ENCODE measurements at regions not wholly inside any gene's neighbourhood (a gene's known extent, or its start where the extent isn't known, plus 50 kb on each side); places are given as distances from the start of the nearest gene placed in this dataset.
"Not testable (repeated sequence)": the region's sequence is repeated elsewhere in the genome, so short reads cannot be mapped to it uniquely, and the experiment has no call there.

- Histone ChIP-seq H3K27me3 (peaks cover 23% of the 10 kb centered on the region), H3K4me3 (no peak overlapping the region), H3K36me3 (no peaks in the 10 kb centered on the region), H3K4me2 (no peak overlapping the region), H3K9ac (no peak overlapping the region), H3K9me3 (ENCODE audit: low read depth) (no peaks in the 10 kb centered on the region), H4K20me1 (ENCODE audit: low read depth) (no peaks in the 10 kb centered on the region), H3K4me1 (peaks cover 11% of the 10 kb centered on the region), H3K79me2 (ENCODE audit: low read depth) (no peaks in the 10 kb centered on the region), H3F3A (ENCODE audit: low read depth) (peaks cover 15% of the 10 kb centered on the region), H2AFZ (replicated peaks) (no peak overlapping the region), H3K27ac (no peak overlapping the region)
- Mint-ChIP-seq H3K9me3 (peaks cover 9% of the 10 kb centered on the region), H3K4me1 (no peaks in the 10 kb centered on the region), H3K27ac (no peak overlapping the region), H3K36me3 (no peaks in the 10 kb centered on the region), H3K4me3 (no peak overlapping the region), H3K27me3 (ENCODE audit: insufficient read depth, low read depth) (peaks cover 2% of the 10 kb centered on the region)
- no peak for DNase-seq (ENCODE audit: low spot score)
- TF ChIP-seq CTCF (IDR thresholded peaks at IDR 0.05) (no peak), EZH2 (IDR thresholded peaks at IDR 0.05) (no peak), EZH2phosphoT487 (IDR thresholded peaks at IDR 0.05) (no peak)
Measured at GRCh38 chr10:65275296-65275695, 1650.5 kb upstream of the LRRTM3 start.

DNA sequence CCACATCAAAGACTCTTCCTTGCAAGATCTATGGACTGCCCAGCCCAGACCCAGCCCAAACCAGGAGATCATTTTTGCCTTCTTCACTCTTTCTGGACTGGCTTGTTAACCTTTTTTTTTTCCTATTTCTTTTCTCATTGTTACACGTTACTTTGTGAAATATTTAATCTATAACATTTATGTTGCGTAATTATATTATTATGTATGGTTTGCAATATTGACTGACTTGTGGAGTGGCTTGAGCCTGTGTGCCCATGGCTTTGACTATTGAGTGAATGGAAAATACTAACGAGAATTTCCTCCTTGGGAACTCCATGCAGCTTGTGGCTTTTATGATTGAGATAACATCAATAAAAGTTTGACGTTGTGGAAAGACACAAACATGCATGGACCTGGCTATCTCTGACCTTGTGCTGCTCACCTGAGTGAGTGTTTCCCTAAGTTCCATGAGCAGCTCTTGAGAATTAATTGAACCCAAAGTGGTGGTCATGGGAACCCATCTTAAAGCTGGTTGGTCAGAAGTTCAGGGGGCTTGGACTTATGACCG, 1641.3 kb upstream of the LRRTM3 start:
- Histone ChIP-seq H2AFZ (replicated peaks) (no peak overlapping the region), H3K4me1 (no peaks in the 10 kb centered on the region), H3K27me3 (no peaks in the 10 kb centered on the region), H3K9ac (no peak overlapping the region), H3K79me2 (ENCODE audit: low read depth) (no peaks in the 10 kb centered on the region), H4K20me1 (ENCODE audit: low read depth) (no peaks in the 10 kb centered on the region), H3F3A (ENCODE audit: low read depth) (no peaks in the 10 kb centered on the region), H3K4me3 (no peak overlapping the region), H3K4me2 (no peak overlapping the region), H3K36me3 (no peaks in the 10 kb centered on the region), H3K27ac (no peak overlapping the region), H3K9me3 (ENCODE audit: low read depth) (no peaks in the 10 kb centered on the region)
- DNase-seq (ENCODE audit: low spot score), result no peak
- Mint-ChIP-seq H3K27ac (no peak overlapping the region), H3K4me1 (peaks cover 12% of the 10 kb centered on the region), H3K27me3 (ENCODE audit: insufficient read depth, low read depth) (no peaks in the 10 kb centered on the region), H3K4me3 (no peak overlapping the region), H3K9me3 (peaks cover 2% of the 10 kb centered on the region), H3K36me3 (peaks cover 2% of the 10 kb centered on the region)
- TF ChIP-seq EZH2phosphoT487 (IDR thresholded peaks at IDR 0.05), result no peak
- no peak for TF ChIP-seq EZH2 (IDR thresholded peaks at IDR 0.05)
- TF ChIP-seq CTCF (IDR thresholded peaks at IDR 0.05), result no peak

DNA sequence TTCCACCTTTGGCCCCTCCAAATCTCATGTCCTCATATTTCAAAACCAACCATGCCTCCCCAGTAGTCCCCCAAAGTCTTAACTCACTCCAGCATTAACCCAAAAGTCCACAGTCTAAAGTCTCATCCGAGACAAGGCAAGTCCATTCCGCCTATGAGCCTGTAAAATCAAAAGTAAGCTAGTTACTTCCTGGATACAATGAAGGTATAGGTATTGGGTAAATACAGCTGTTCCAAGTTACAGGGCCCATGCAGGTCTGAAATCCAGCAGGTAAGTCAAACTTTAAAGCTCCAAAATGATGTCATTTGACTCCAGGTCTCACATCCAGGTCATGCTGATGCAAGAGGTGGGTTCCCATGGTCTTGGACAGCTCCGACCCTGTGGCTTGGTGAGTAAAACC, 1640.1 kb upstream of the LRRTM3 start:
- H3F3A ChIP-seq (ENCODE audit: low read depth); H3K4me3 Mint-ChIP-seq; H3K79me2 ChIP-seq (ENCODE audit: low read depth); H3K27ac ChIP-seq; H3K4me1 ChIP-seq; H4K20me1 ChIP-seq (ENCODE audit: low read depth); H3K27me3 Mint-ChIP-seq (ENCODE audit: insufficient read depth, low read depth); H3K4me3 ChIP-seq; H3K9me3 ChIP-seq (ENCODE audit: low read depth); H3K4me2 ChIP-seq; H2AFZ ChIP-seq (replicated peaks); H3K9me3 Mint-ChIP-seq; H3K9ac ChIP-seq; H3K27me3 ChIP-seq; DNase-seq (ENCODE audit: low spot score); H3K27ac Mint-ChIP-seq; H3K36me3 Mint-ChIP-seq; H3K36me3 ChIP-seq: not testable (repeated sequence)
- H3K4me1 Mint-ChIP-seq, result peaks cover 12% of the 10 kb centered on the region

DNA sequence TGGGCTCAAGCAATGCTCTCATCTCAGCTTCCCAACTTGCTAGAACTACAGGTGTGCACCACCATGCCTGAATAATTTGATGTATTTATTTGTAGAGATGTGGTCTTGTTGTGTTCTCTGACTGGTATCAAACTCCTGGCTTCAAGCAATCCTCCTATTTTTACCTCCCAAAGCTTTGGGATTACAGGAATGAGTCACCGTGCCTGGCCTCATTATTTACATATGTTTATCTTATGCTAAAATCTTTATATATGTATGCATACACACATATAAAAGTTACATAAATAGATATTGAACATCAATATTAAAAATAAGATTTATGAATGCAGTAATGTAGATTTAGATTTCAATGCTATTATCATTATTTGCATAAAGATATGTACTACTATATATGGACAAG, 1634.5 kb upstream of the LRRTM3 start:
- H3K27me3 ChIP-seq, result no peaks in the 10 kb centered on the region
- no peaks in the 10 kb centered on the region for H3K9me3 Mint-ChIP-seq

More for the DNA sequence above, 1634.5 kb upstream of the LRRTM3 start:
- no peaks in the 10 kb centered on the region for H3K9me3 ChIP-seq (ENCODE audit: low read depth)
- TF ChIP-seq CTCF (IDR thresholded peaks at IDR 0.05) (no peak), EZH2phosphoT487 (IDR thresholded peaks at IDR 0.05) (no peak), EZH2 (IDR thresholded peaks at IDR 0.05) (no peak)
- H3K27ac ChIP-seq, result no peak overlapping the region
- DNase-seq (ENCODE audit: low spot score), result no peak
- H3K9ac ChIP-seq, result no peak overlapping the region
- Mint-ChIP-seq H3K4me3 (no peak overlapping the region), H3K4me1 (no peaks in the 10 kb centered on the region), H3K36me3 (no peaks in the 10 kb centered on the region), H3K27ac (no peak overlapping the region), H3K27me3 (ENCODE audit: insufficient read depth, low read depth) (no peaks in the 10 kb centered on the region)
- no peak overlapping the region for H3K4me2 ChIP-seq
- H3K4me1 ChIP-seq, result no peaks in the 10 kb centered on the region
- H3K36me3 ChIP-seq, result no peaks in the 10 kb centered on the region
- no peaks in the 10 kb centered on the region for H3K79me2 ChIP-seq (ENCODE audit: low read depth)
- H3F3A ChIP-seq (ENCODE audit: low read depth), result no peaks in the 10 kb centered on the region
- H2AFZ ChIP-seq (replicated peaks), result no peak overlapping the region
- no peak overlapping the region for H3K4me3 ChIP-seq
- H4K20me1 ChIP-seq (ENCODE audit: low read depth), result no peaks in the 10 kb centered on the region

All from neural progenitor cell (in vitro differentiated cells).